IPS DF 6.9 (cell line): ENCODE measurements at regions not wholly inside any gene's neighbourhood (a gene's known extent, or its start where the extent isn't known, plus 50 kb on each side); places are given as distances from the start of the nearest gene placed in this dataset.
"Not testable (repeated sequence)": the region's sequence is repeated elsewhere in the genome, so short reads cannot be mapped to it uniquely, and the experiment has no call there.

Experiments
- DNase-seq: peaks from one replicate; pipeline ENCODE4 v3.0.0-alpha.2; 2013; ENCODE audit warnings: low read depth, low spot score
- H3K27ac ChIP-seq: one replicate; pipeline ENCODE4 v1.5.1; 2013; ENCODE audit warnings: low read length, control low read depth
- H3K27me3 ChIP-seq: 2 replicates; pipeline ENCODE4 v1.6.1; 2013; ENCODE audit warnings: mild to moderate bottlenecking, low read length; ENCODE audit not compliant: control insufficient read depth, insufficient read depth
- H3K36me3 ChIP-seq: 2 replicates; pipeline ENCODE4 v1.6.1; 2013; ENCODE audit warnings: low read length; ENCODE audit not compliant: control insufficient read depth, insufficient read depth
- H3K4me1 ChIP-seq: 2 replicates; pipeline ENCODE4 v1.6.1; 2013; ENCODE audit warnings: low read length; ENCODE audit not compliant: control insufficient read depth, insufficient read depth
- H3K4me3 ChIP-seq: 2 replicates; pipeline ENCODE4 v1.5.1; 2013; ENCODE audit warnings: mild to moderate bottlenecking, low read length
- H3K9me3 ChIP-seq: 2 replicates; pipeline ENCODE4 v1.6.1; 2013; ENCODE audit warnings: low read length, inconsistent platforms; ENCODE audit not compliant: control insufficient read depth, insufficient read depth
- WGBS: extraction: QIAGEN DNeasy Blood & Tissue Kit; methylation state at CpG from one replicate; pipeline ENCODE4 v1.1.7; 2013; ENCODE audit warnings: mixed read lengths, missing lambda C conversion rate; ENCODE audit not compliant: insufficient read length, insufficient coverage; 5-methylcytosine and 5-hydroxymethylcytosine counted together

DNA sequence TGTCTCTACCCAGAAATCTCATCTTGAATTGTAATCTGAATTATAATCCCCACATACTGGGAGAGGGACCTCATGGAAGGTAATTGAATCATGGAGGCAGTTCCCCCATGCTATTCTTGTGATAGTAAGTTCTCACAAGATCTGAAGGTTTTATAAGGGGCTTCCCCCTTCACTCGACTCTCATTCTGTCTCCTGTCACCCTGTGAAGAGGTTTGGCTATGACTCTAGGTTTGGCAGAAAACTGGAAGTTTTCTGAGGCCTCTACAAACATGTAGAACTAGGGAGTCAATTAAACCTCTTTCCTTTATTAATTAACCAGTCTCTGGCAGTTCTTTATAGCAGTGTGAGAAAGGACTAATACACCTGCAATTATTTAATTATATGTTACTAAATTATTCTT lies 125.2 kb upstream of the TGFBR2 start:
- Histone ChIP-seq H3K27me3 (no peaks in the 10 kb centered on the region), H3K4me1 (no peaks in the 10 kb centered on the region), H3K4me3 (no peak overlapping the region), H3K36me3 (no peaks in the 10 kb centered on the region), H3K9me3 (no peaks in the 10 kb centered on the region), H3K27ac (no peak overlapping the region)
- no peak for DNase-seq
- WGBS, result no CpG with 5 or more reads among the region's 1 CpG

DNA sequence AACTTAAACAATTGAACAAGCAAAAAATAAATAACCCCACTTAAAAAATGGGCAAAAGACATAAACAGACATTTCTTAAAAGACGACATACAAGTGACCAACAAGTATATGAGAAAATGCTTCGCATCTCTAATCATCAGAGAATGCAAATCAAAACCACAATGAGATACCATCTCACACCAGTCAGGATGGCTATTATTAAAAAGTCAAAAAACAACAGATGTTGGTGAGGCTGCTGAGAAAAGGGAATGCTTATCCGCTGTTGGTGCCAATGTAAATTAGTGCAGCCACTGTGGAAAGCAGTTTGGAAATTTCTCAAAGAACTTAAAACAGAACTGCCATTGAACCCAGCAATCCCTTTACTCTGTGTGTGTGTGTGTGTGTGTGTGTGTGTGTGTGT lies 122.2 kb upstream of the TGFBR2 start:
- not testable (repeated sequence) for H3K4me1 ChIP-seq, H3K9me3 ChIP-seq, H3K36me3 ChIP-seq, H3K4me3 ChIP-seq, H3K27ac ChIP-seq, H3K27me3 ChIP-seq, DNase-seq
- no CpG with 5 or more reads among the region's 3 CpGs for WGBS

DNA sequence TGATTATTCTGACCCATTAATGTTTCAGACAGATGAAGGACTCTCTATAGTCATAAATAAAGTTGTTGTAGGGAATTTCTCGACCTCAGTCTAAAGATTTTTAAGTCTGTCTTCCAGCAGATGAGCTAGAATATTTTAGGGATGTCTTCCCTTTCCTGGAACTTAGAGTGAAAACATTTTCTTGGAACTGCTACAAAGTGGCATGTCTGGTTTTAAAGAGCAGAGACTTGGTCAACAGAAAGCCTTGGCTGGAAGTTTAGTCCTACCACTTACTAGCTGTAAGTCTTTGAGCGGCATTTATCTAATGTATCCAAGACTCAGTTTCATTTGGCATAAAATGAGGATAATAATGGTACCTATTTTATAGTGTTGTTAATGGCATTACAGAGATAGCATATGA lies 120.0 kb upstream of the TGFBR2 start:
- no peaks in the 10 kb centered on the region for H3K36me3 ChIP-seq
- no peak overlapping the region for H3K4me3 ChIP-seq
- no peaks in the 10 kb centered on the region for H3K27me3 ChIP-seq
- no peaks in the 10 kb centered on the region for H3K4me1 ChIP-seq
- no peak overlapping the region for H3K27ac ChIP-seq
- H3K9me3 ChIP-seq, result no peaks in the 10 kb centered on the region
- no CpG with 5 or more reads among the region's 2 CpGs for WGBS
- no peak for DNase-seq

DNA sequence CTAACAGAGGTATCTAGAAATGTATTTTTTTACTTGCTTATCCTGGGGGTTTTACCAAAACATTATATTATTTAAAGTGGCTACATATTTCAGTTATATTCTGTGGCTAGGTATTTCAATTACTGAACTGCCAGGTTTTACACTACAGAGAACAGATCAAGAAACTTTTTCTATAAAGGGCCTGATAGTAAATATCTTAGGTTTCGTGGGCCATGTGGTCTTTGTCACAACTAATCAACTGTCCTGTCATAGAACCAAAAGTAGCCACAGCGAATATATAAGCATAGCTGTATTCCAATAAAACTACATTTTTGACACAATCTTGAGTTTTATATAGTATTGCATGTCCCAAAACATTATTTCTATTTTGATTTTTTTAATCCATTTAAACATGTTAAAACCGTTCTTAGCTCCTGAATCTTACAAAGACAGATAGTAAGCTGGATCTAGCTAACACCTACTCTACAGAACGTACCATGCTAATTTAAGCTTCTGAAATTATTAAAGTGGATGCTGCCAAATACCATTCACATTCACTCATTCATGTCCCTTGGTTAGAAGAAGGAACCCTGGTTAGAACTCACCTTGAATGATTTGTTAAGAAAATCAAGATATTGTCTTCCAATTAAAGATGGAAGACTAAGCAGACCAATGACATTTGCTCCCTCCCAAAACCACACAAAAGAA lies 118.2 kb upstream of the TGFBR2 start:
- Histone ChIP-seq H3K9me3 (no peaks in the 10 kb centered on the region), H3K4me1 (no peaks in the 10 kb centered on the region), H3K4me3 (no peak overlapping the region), H3K27me3 (no peaks in the 10 kb centered on the region), H3K27ac (no peak overlapping the region), H3K36me3 (no peaks in the 10 kb centered on the region)
- no CpG with 5 or more reads among the region's 4 CpGs for WGBS
- DNase-seq, result no peak

DNA sequence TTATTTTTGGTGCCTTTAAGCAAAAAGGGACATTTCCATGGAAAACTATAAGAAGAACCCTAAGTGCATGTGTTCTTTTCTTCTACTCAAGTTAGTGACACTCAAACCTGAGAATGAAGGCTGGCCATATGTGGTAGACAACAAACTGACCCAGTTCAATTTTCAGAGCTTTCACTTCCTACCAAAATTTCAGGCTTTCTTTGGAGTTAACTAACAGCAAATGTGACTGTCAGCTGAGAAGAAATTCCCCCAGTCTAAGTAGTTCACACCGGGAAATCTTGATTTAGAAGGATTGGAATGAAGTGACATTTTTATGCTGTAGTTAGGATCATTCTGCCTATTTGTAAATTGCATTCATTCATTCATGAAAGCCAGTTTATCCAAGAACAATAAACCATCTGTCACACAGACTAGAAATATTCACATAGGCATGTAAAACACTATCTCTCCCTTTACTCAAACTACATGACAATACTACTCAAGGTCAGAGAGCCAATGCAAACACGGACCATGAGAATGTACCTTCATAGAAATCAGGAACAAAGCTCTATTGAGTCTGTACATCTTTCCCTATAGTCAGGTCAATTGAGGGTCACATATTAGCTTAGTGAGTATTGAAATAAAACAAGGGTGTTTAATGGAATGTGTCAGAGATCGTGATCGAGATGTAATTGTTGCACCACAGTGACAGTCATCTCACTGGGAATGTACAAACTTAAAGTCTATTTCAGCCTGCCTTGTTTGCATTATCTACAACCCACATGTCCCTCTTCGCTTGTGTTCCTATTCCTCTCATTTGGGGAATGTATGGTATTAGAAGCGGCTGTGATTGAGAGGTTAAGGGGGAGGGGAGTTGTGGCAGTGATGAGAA lies 113.8 kb upstream of the TGFBR2 start:
- Histone ChIP-seq H3K9me3 (no peaks in the 10 kb centered on the region), H3K4me1 (no peaks in the 10 kb centered on the region), H3K36me3 (no peaks in the 10 kb centered on the region), H3K27me3 (no peaks in the 10 kb centered on the region), H3K27ac (no peak overlapping the region), H3K4me3 (no peak overlapping the region)
- no peak for DNase-seq
- WGBS, result no CpG with 5 or more reads among the region's 6 CpGs

DNA sequence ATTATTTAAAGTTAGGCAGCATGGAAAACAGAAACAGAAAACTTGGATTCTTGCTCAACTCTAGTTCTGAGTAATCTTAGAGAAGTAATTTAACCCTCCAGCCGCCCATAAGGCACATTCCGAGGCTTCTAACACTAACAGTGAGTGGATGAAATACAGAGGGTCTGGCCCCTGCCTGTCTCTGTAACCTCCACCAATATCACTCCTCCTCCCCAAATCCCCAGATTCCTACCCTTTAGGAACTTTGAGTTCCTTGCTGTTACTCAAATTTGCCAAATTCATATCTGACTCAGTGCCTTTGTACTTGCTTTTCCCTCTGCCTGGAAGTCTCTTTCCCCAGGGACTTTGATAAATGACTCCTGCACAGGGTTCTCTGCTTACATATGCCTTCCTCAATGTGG lies 112.5 kb upstream of the TGFBR2 start:
- no peak for DNase-seq
- Histone ChIP-seq H3K4me1 (no peaks in the 10 kb centered on the region), H3K4me3 (no peak overlapping the region), H3K27me3 (no peaks in the 10 kb centered on the region), H3K27ac (no peak overlapping the region), H3K9me3 (no peaks in the 10 kb centered on the region), H3K36me3 (no peaks in the 10 kb centered on the region)
- WGBS, result no CpG with 5 or more reads among the region's 2 CpGs

DNA sequence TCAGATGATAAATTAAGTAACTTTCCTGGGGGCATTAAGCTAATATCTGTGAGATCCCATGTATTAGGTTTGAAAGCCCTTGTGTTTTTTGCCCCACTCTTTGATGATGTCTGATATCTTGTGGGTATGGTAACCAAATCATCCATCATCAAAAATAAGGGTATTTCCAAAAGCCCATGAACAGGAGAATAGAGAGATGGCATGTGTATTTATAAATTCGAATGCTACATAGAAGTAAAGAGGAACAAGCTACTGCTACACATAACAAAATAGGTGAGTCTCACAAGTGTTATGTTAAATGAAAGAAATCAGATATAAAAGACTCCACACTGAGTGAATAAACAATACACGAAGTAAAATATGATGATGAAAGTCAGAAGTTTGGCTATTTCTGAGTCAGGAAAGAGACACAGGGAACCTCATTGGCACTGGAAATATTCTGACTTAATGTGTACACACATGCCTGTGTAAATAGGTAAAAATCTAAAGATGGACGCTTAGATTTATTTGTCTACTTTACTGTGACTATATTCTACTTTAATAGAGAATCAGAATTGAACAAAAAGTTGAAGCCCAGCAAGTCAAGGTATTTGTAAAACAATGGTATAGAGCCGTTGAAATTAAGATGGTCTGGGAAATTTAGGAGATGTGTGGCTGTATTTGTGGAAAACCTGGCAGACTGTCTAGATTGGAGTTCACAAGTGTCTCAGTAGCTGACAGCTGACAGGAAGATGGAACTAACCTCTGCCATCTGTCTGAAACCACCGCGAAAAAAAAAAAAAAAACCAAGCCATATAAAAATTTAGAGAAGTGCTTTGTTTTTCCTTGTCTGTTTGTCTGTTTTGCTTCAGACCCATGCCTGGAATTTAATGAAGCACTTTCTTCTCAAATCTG lies 111.0 kb upstream of the TGFBR2 start:
- DNase-seq, result no peak
- H3K9me3 ChIP-seq, result no peaks in the 10 kb centered on the region

DNA sequence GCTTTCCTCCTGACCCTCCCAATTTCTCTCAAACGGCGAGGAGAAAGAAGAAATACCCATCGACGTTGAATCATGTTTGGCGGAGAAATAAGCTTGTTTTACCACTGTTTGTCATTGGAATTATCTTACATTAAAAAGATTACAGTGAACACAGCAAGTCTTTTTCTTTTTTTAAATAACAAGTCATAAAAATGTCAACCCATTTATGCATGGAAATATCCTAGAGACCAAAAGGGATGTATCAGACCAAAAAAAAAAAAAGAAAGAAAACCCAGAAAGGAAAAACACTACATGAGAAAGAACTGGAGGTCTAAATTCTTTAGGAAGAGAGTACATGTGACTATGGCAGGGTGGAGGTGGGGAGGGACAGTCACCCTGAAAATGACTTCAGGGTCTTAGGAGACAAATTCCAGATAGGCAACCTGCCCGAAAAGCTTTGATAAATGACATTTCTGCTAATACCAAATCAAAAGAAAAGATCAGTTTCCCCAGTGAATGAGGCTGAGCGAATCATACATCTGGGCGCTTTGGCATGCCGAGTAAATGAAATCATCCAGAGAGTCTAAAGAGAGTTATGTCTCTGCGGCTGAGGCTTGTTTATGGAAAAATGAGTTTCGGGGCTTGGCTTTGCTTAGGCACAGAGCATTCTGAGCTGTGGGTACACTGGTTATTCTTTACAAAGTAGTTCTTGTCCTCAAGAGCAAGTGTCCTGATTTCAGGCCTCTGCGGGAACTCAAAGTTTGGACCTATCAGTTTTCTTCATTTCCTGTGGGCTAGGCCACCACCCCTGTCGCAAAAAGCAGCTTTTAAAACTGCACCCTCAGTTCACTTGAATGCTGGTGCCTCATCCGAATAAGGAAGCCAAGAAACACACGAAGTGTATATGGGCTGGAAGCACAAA lies 110.1 kb upstream of the TGFBR2 start:
- H3K4me3 ChIP-seq, result no peak overlapping the region
- no peak for DNase-seq
- no peak overlapping the region for H3K27ac ChIP-seq
- no peaks in the 10 kb centered on the region for H3K9me3 ChIP-seq
- WGBS, result no CpG with 5 or more reads among the region's 15 CpGs
- H3K27me3 ChIP-seq, result no peaks in the 10 kb centered on the region
- H3K4me1 ChIP-seq, result no peaks in the 10 kb centered on the region
- H3K36me3 ChIP-seq, result no peaks in the 10 kb centered on the region

More for the DNA sequence above, 111.0 kb upstream of the TGFBR2 start:
- H3K4me1 ChIP-seq, result no peaks in the 10 kb centered on the region
- no CpG with 5 or more reads among the region's 6 CpGs for WGBS
- no peak overlapping the region for H3K27ac ChIP-seq
- no peaks in the 10 kb centered on the region for H3K36me3 ChIP-seq
- no peak overlapping the region for H3K4me3 ChIP-seq
- no peaks in the 10 kb centered on the region for H3K27me3 ChIP-seq

DNA sequence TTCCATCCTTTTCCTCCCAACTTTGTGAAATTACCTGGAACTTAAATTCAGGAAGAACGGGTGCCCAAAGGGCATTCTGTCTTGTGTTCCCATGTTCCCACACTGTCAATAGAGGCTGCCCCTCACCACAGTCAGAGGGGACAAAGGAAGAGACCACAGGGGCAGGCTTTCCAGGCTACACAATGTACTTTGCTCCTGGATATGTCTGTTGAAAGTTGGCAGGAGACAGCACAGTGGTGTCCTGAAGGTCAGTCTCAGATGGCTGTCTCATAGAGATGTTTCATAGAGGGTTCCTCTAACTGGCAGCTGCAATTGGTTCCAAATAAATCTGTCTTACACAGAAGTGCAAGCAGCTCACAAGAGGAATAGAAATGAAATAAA lies 107.8 kb upstream of the TGFBR2 start:
- Histone ChIP-seq H3K27me3 (no peaks in the 10 kb centered on the region), H3K36me3 (no peaks in the 10 kb centered on the region), H3K9me3 (no peaks in the 10 kb centered on the region), H3K4me3 (no peak overlapping the region), H3K4me1 (no peaks in the 10 kb centered on the region), H3K27ac (no peak overlapping the region)
- WGBS, result no CpG with 5 or more reads among the region's 1 CpG
- DNase-seq, result no peak
